Activated CD8-positive, alpha-beta memory T cell treated with anti-CD3 and anti-CD28 coated beads, Interleukin-2, amount 10 ng/mL, durations not matched to agents 7 days and 5 days (primary cell): ENCODE measurements at regions not wholly inside any gene's neighbourhood (a gene's known extent, or its start where the extent isn't known, plus 50 kb on each side); places are given as distances from the start of the nearest gene placed in this dataset.
"Not testable (repeated sequence)": the region's sequence is repeated elsewhere in the genome, so short reads cannot be mapped to it uniquely, and the experiment has no call there.

Source experiments
- ATAC-seq: fragments of 150-1000 bp; cut with Tn5 transposase; one replicate; pipeline ENCODE4 v1.10.0; 2021; ENCODE audit warnings: moderate library complexity
- CTCF ChIA-PET: fragments of 350-600 bp; sonication (Branson Sonifier 250); formaldehyde crosslinking; loops from one replicate; lab custom pipeline; 2021; ENCODE audit warnings: antibody characterized with exemption; lab: Charles Lee
- DNase-seq: peaks from one replicate; pipeline ENCODE4 v3.0.0-alpha.2; 2020
- H3K27ac Mint-ChIP-seq: one replicate; pipeline ENCODE4 v1.8.0; 2021; ENCODE audit warnings: mild to moderate bottlenecking, mixed read lengths
- H3K27me3 Mint-ChIP-seq: one replicate; pipeline ENCODE4 v1.8.0; 2021; ENCODE audit warnings: mixed read lengths
- H3K36me3 Mint-ChIP-seq: one replicate; pipeline ENCODE4 v1.8.0; 2021; ENCODE audit warnings: mild to moderate bottlenecking, mixed read lengths
- H3K4me1 Mint-ChIP-seq: one replicate; pipeline ENCODE4 v1.8.0; 2021; ENCODE audit warnings: mixed read lengths
- H3K4me3 Mint-ChIP-seq: one replicate; pipeline ENCODE4 v1.8.0; 2021; ENCODE audit warnings: mild to moderate bottlenecking, moderate library complexity, mixed read lengths
- H3K9me3 Mint-ChIP-seq: one replicate; pipeline ENCODE4 v1.8.0; 2022; ENCODE audit warnings: low read depth, mixed read lengths

- CTCF ChIA-PET, result no interaction called here
- peaks cover 3% of the 10 kb centered on the region for H3K9me3 Mint-ChIP-seq
- no peak overlapping the region for H3K27ac Mint-ChIP-seq
- H3K4me3 Mint-ChIP-seq, result no peak overlapping the region
- no peak for DNase-seq
- H3K27me3 Mint-ChIP-seq, result no peaks in the 10 kb centered on the region
- no peaks in the 10 kb centered on the region for H3K4me1 Mint-ChIP-seq
- ATAC-seq, result no peak
- no peaks in the 10 kb centered on the region for H3K36me3 Mint-ChIP-seq
Measured at GRCh38 chr13:54110597-54110996, 1082.0 kb downstream of the OLFM4 start.

GRCh38 chr13:54124700-54125099, 1096.1 kb downstream of the OLFM4 start:
- Mint-ChIP-seq H3K36me3 (no peaks in the 10 kb centered on the region), H3K27ac (no peak overlapping the region), H3K9me3 (peaks cover 11% of the 10 kb centered on the region), H3K4me1 (no peaks in the 10 kb centered on the region), H3K27me3 (no peaks in the 10 kb centered on the region), H3K4me3 (no peak overlapping the region)
- DNase-seq (no peak), ATAC-seq (no peak)
- CTCF ChIA-PET, result no interaction called here

GRCh38 chr13:54130931-54131330, 1102.3 kb downstream of the OLFM4 start:
- DNase-seq, H3K36me3 Mint-ChIP-seq, CTCF ChIA-PET, ATAC-seq, H3K4me1 Mint-ChIP-seq, H3K27ac Mint-ChIP-seq, H3K27me3 Mint-ChIP-seq, H3K4me3 Mint-ChIP-seq: not testable (repeated sequence)
- H3K9me3 Mint-ChIP-seq, result peaks cover 21% of the 10 kb centered on the region

- H3K27me3 Mint-ChIP-seq, H3K4me3 Mint-ChIP-seq, H3K36me3 Mint-ChIP-seq, ATAC-seq, H3K4me1 Mint-ChIP-seq, DNase-seq, CTCF ChIA-PET, H3K27ac Mint-ChIP-seq: not testable (repeated sequence)
- peaks cover 18% of the 10 kb centered on the region for H3K9me3 Mint-ChIP-seq
Measured at GRCh38 chr13:54131433-54131832, 1102.8 kb downstream of the OLFM4 start.

- H3K4me3 Mint-ChIP-seq, CTCF ChIA-PET, DNase-seq, H3K27ac Mint-ChIP-seq, ATAC-seq, H3K27me3 Mint-ChIP-seq, H3K36me3 Mint-ChIP-seq, H3K4me1 Mint-ChIP-seq: not testable (repeated sequence)
- peaks cover 16% of the 10 kb centered on the region for H3K9me3 Mint-ChIP-seq
Measured at GRCh38 chr13:54132127-54132526, 1103.5 kb downstream of the OLFM4 start.

- CTCF ChIA-PET, H3K27me3 Mint-ChIP-seq, H3K4me3 Mint-ChIP-seq, H3K36me3 Mint-ChIP-seq, H3K27ac Mint-ChIP-seq, ATAC-seq, H3K4me1 Mint-ChIP-seq, DNase-seq: not testable (repeated sequence)
- peaks cover 16% of the 10 kb centered on the region for H3K9me3 Mint-ChIP-seq
Measured at GRCh38 chr13:54132720-54133119, 1104.1 kb downstream of the OLFM4 start.

- Mint-ChIP-seq H3K4me1 (no peaks in the 10 kb centered on the region), H3K4me3 (no peak overlapping the region), H3K27me3 (no peaks in the 10 kb centered on the region), H3K9me3 (peaks cover 16% of the 10 kb centered on the region), H3K36me3 (peaks cover 2% of the 10 kb centered on the region), H3K27ac (no peak overlapping the region)
- ATAC-seq (no peak), DNase-seq (no peak)
- CTCF ChIA-PET, result no interaction called here
Measured at GRCh38 chr13:54133746-54134145, 1105.1 kb downstream of the OLFM4 start.

GRCh38 chr13:54144828-54145227, 1116.2 kb downstream of the OLFM4 start:
- Mint-ChIP-seq H3K27ac (no peak overlapping the region), H3K4me3 (no peak overlapping the region), H3K36me3 (peaks cover 2% of the 10 kb centered on the region), H3K4me1 (no peaks in the 10 kb centered on the region), H3K9me3 (peaks cover 11% of the 10 kb centered on the region), H3K27me3 (no peaks in the 10 kb centered on the region)
- DNase-seq (no peak), ATAC-seq (no peak)
- CTCF ChIA-PET, result no interaction called here

- H3K4me1 Mint-ChIP-seq, result no peaks in the 10 kb centered on the region
- ATAC-seq, result no peak
- peaks cover under 1% of the 10 kb centered on the region for H3K9me3 Mint-ChIP-seq
- no peaks in the 10 kb centered on the region for H3K27me3 Mint-ChIP-seq
- DNase-seq, result no peak
- H3K27ac Mint-ChIP-seq, result no peak overlapping the region
- CTCF ChIA-PET, result no interaction called here
- H3K4me3 Mint-ChIP-seq, result no peak overlapping the region
- no peaks in the 10 kb centered on the region for H3K36me3 Mint-ChIP-seq
Measured at GRCh38 chr13:54150851-54151250, 1122.2 kb downstream of the OLFM4 start.

- CTCF ChIA-PET, result no interaction called here
- Mint-ChIP-seq H3K4me1 (no peaks in the 10 kb centered on the region), H3K9me3 (peaks cover 2% of the 10 kb centered on the region), H3K36me3 (no peaks in the 10 kb centered on the region), H3K4me3 (no peak overlapping the region), H3K27me3 (no peaks in the 10 kb centered on the region), H3K27ac (no peak overlapping the region)
- ATAC-seq (no peak), DNase-seq (no peak)
Measured at GRCh38 chr13:54162069-54162468, 1133.5 kb downstream of the OLFM4 start.

GRCh38 chr13:54165581-54166215, 1137.1 kb downstream of the OLFM4 start:
- no peak for ATAC-seq

GRCh38 chr13:54173996-54174395, 1145.4 kb downstream of the OLFM4 start:
- CTCF ChIA-PET, result no interaction called here
- no peak overlapping the region for H3K4me3 Mint-ChIP-seq
- H3K27ac Mint-ChIP-seq, result no peak overlapping the region
- ATAC-seq (no peak), DNase-seq (no peak)
- H3K36me3 Mint-ChIP-seq, result no peaks in the 10 kb centered on the region
- no peaks in the 10 kb centered on the region for H3K27me3 Mint-ChIP-seq
- H3K4me1 Mint-ChIP-seq, result no peaks in the 10 kb centered on the region
- peaks cover 7% of the 10 kb centered on the region for H3K9me3 Mint-ChIP-seq

More at GRCh38 chr13:54165581-54166215, 1137.1 kb downstream of the OLFM4 start:
- no peaks in the 10 kb centered on the region for H3K27me3 Mint-ChIP-seq
- no peaks in the 10 kb centered on the region for H3K36me3 Mint-ChIP-seq
- H3K4me1 Mint-ChIP-seq, result no peaks in the 10 kb centered on the region
- CTCF ChIA-PET, result no interaction called here
- H3K4me3 Mint-ChIP-seq, result no peak overlapping the region
- no peak overlapping the region for H3K27ac Mint-ChIP-seq
- no peak for DNase-seq
- peaks cover 2% of the 10 kb centered on the region for H3K9me3 Mint-ChIP-seq

- Mint-ChIP-seq H3K27ac (no peak overlapping the region), H3K9me3 (peaks cover 7% of the 10 kb centered on the region), H3K4me1 (no peaks in the 10 kb centered on the region), H3K36me3 (no peaks in the 10 kb centered on the region), H3K27me3 (no peaks in the 10 kb centered on the region), H3K4me3 (no peak overlapping the region)
- ATAC-seq, result no peak
- no peak for DNase-seq
- CTCF ChIA-PET, result no interaction called here
Measured at GRCh38 chr13:54175466-54175865, 1146.9 kb downstream of the OLFM4 start.

GRCh38 chr13:54177466-54177865, 1148.9 kb downstream of the OLFM4 start:
- peaks cover 4% of the 10 kb centered on the region for H3K9me3 Mint-ChIP-seq
- no peaks in the 10 kb centered on the region for H3K36me3 Mint-ChIP-seq
- no peaks in the 10 kb centered on the region for H3K4me1 Mint-ChIP-seq
- H3K27me3 Mint-ChIP-seq, result no peaks in the 10 kb centered on the region
- no peak for ATAC-seq
- CTCF ChIA-PET, result no interaction called here
- H3K4me3 Mint-ChIP-seq, result no peak overlapping the region
- no peak overlapping the region for H3K27ac Mint-ChIP-seq
- no peak for DNase-seq

- H3K27ac Mint-ChIP-seq, result no peak overlapping the region
- DNase-seq, result no peak
- no peak overlapping the region for H3K4me3 Mint-ChIP-seq
- no peaks in the 10 kb centered on the region for H3K36me3 Mint-ChIP-seq
- H3K27me3 Mint-ChIP-seq, result no peaks in the 10 kb centered on the region
- ATAC-seq, result no peak
- H3K9me3 Mint-ChIP-seq, result peaks cover 7% of the 10 kb centered on the region
- CTCF ChIA-PET, result no interaction called here
- H3K4me1 Mint-ChIP-seq, result no peaks in the 10 kb centered on the region
Measured at GRCh38 chr13:54183166-54183565, 1154.6 kb downstream of the OLFM4 start.
